Fibroblast of pulmonary artery (primary cell): ENCODE measurements at regions not wholly inside any gene's neighbourhood (a gene's known extent, or its start where the extent isn't known, plus 50 kb on each side); places are given as distances from the start of the nearest gene placed in this dataset.

Source experiments
- DNase-seq: peaks from one replicate; pipeline ENCODE4 v3.0.0-alpha.2; 2010; ENCODE audit warnings: low read depth
- H3K4me3 ChIP-seq: replicated peaks from 2 replicates; pipeline ENCODE4 v1.5.1; 2011; ENCODE audit warnings: low read depth, mild to moderate bottlenecking, control low read depth, low read length, moderate library complexity
- CTCF ChIP-seq: IDR thresholded peaks from 2 replicates; pipeline ENCODE4 v1.5.1; 2011; ENCODE audit warnings: mild to moderate bottlenecking, control low read depth, low read length, inconsistent platforms; ENCODE audit errors: missing control alignments

GRCh38 chr6:27684264-27685211, 211.6 kb upstream of the ZNF184 start:
- H3K4me3 ChIP-seq, result no peak overlapping the region
- no peak for TF ChIP-seq CTCF
- DNase-seq, result peak; percentile 75

GRCh38 chr6:27679964-27680694, 207.2 kb upstream of the ZNF184 start:
- H3K4me3 ChIP-seq, result peak overlapping the region; percentile 17
- TF ChIP-seq CTCF, result no peak
- no peak for DNase-seq

- H3K4me3 ChIP-seq, result peak overlapping the region; percentile 17
- no peak for DNase-seq
- TF ChIP-seq CTCF, result no peak
Observed at GRCh38 chr6:27679308-27679963, 206.5 kb upstream of the ZNF184 start.

GRCh38 chr6:27678469-27678868, 205.6 kb upstream of the ZNF184 start:
- no peak for TF ChIP-seq CTCF
- no peak overlapping the region for H3K4me3 ChIP-seq
- DNase-seq, result no peak

- H3K4me3 ChIP-seq, result no peak overlapping the region
- DNase-seq, result no peak
- TF ChIP-seq CTCF, result no peak
Observed at GRCh38 chr6:27674882-27675281, 202.0 kb upstream of the ZNF184 start.

GRCh38 chr6:27672113-27672799, 199.4 kb upstream of the ZNF184 start:
- H3K4me3 ChIP-seq, result peak overlapping the region; percentile 34
- TF ChIP-seq CTCF, result no peak
- no peak for DNase-seq
